Lower leg skin (tissue), 4 donors: ENCODE measurements at regions not wholly inside any gene's neighbourhood (a gene's known extent, or its start where the extent isn't known, plus 50 kb on each side); places are given as distances from the start of the nearest gene placed in this dataset.

Experiments
- DNase-seq, 2 donors: peaks; one replicate each; pipeline ENCODE4 v3.0.0-alpha.2; 2019; ENCODE audit warnings: low spot score in 2 of 2
- H3K4me3 ChIP-seq: fragments of 200-600 bp; sonication (generic); 2 replicates; pipeline ENCODE4 v1.5.1; 2017; ENCODE audit warnings: mild to moderate bottlenecking, low read depth; ENCODE audit not compliant: poor library complexity, severe bottlenecking
- CTCF ChIP-seq, 3 donors: fragments of 450-650 bp; IDR thresholded peaks; one replicate each; pipeline ENCODE4 v1.5.1; 2016; ENCODE audit warnings: antibody characterized with exemption in 3 of 3, mild to moderate bottlenecking in 3 of 3, moderate library complexity in 2 of 3
- POLR2A ChIP-seq, 2 donors: fragments of 450-650 bp; IDR thresholded peaks; one replicate each; pipeline ENCODE4 v1.6.1; 2016 to 2017; ENCODE audit warnings: antibody characterized with exemption in 2 of 2, mild to moderate bottlenecking in 1 of 2, moderate library complexity in 1 of 2
- WGBS, 2 donors: methylation state at CpG; one replicate each; pipeline ENCODE4 v1.1.5; 2018; 5-methylcytosine and 5-hydroxymethylcytosine counted together
- intact Hi-C: fragments of 100-400 bp; cut with DNase I; formaldehyde crosslinking; loops from one replicate; pipeline ENCODE4 v1.15.0; 2023; ENCODE audit warnings: low total_unique reads

- intact Hi-C loops = no loop called here
- DNase-seq = no peak
- no peak overlapping the region for H3K4me3 ChIP-seq
- TF ChIP-seq CTCF (IDR thresholded peaks at IDR 0.05) (no peak), POLR2A (IDR thresholded peaks at IDR 0.05) (no peak)
- 63 to 69% methylated on average over 5 to 8 of the region's 8 CpGs for WGBS, 2 donors
Observed at GRCh38 chr20:63107449-63108200, 100.9 kb upstream of the BHLHE23 start.

- TF ChIP-seq POLR2A (IDR thresholded peaks at IDR 0.05) = no peak
- no peak for TF ChIP-seq CTCF (IDR thresholded peaks at IDR 0.05)
- intact Hi-C loops = no loop called here
- no peak overlapping the region for H3K4me3 ChIP-seq
- DNase-seq = no peak
- 78 to 88% methylated on average over 15 to 16 of the region's 16 CpGs for WGBS, 2 donors
Observed at GRCh38 chr20:63106765-63107448, 100.1 kb upstream of the BHLHE23 start.

GRCh38 chr20:63106108-63106764 is 99.5 kb upstream of the BHLHE23 start:
- intact Hi-C loops = no loop called here
- TF ChIP-seq POLR2A (IDR thresholded peaks at IDR 0.05) (no peak), CTCF (IDR thresholded peaks at IDR 0.05) (no peak)
- no peak for DNase-seq
- H3K4me3 ChIP-seq = no peak overlapping the region
- 57 to 62% methylated on average over 14 to 15 of the region's 15 CpGs for WGBS, 2 donors

- intact Hi-C loops = no loop called here
- 76 to 79% methylated on average over 18 to 32 of the region's 32 CpGs for WGBS, 2 donors
- no peak overlapping the region for H3K4me3 ChIP-seq
- DNase-seq = no peak
- no peak for TF ChIP-seq POLR2A (IDR thresholded peaks at IDR 0.05)
- no peak for TF ChIP-seq CTCF (IDR thresholded peaks at IDR 0.05)
Observed at GRCh38 chr20:63105211-63106107, 98.7 kb upstream of the BHLHE23 start.

- TF ChIP-seq CTCF (IDR thresholded peaks at IDR 0.05) (no peak), POLR2A (IDR thresholded peaks at IDR 0.05) (no peak)
- DNase-seq = no peak
- intact Hi-C loops = no loop called here
- no peak overlapping the region for H3K4me3 ChIP-seq
- WGBS, 2 donors = 77 to 79% methylated on average over 17 to 18 of the region's 19 CpGs
Observed at GRCh38 chr20:63104312-63105181, 97.8 kb upstream of the BHLHE23 start.
